ENCODE measurements at regions not wholly inside any gene's neighbourhood (a gene's known extent, or its start where the extent isn't known, plus 50 kb on each side); places are given as distances from the start of the nearest gene placed in this dataset.
"Not testable (repeated sequence)": the region's sequence is repeated elsewhere in the genome, so short reads cannot be mapped to it uniquely, and the experiment has no call there.

- TF ChIP-seq, protein P1, sequence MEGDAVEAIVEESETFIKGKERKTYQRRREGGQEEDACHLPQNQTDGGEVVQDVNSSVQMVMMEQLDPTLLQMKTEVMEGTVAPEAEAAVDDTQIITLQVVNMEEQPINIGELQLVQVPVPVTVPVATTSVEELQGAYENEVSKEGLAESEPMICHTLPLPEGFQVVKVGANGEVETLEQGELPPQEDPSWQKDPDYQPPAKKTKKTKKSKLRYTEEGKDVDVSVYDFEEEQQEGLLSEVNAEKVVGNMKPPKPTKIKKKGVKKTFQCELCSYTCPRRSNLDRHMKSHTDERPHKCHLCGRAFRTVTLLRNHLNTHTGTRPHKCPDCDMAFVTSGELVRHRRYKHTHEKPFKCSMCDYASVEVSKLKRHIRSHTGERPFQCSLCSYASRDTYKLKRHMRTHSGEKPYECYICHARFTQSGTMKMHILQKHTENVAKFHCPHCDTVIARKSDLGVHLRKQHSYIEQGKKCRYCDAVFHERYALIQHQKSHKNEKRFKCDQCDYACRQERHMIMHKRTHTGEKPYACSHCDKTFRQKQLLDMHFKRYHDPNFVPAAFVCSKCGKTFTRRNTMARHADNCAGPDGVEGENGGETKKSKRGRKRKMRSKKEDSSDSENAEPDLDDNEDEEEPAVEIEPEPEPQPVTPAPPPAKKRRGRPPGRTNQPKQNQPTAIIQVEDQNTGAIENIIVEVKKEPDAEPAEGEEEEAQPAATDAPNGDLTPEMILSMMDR (IDR thresholded peaks at IDR 0.05) = not testable (repeated sequence)
- TF ChIP-seq POLR2A (IDR thresholded peaks at IDR 0.05) = not testable (repeated sequence)
Measured at GRCh38 chr7:12022011-12022410, 189.1 kb upstream of the TMEM106B start.

Data from right lobe of liver (tissue), 4 donors.